ENCODE measurements at regions not wholly inside any gene's neighbourhood (a gene's known extent, or its start where the extent isn't known, plus 50 kb on each side); places are given as distances from the start of the nearest gene placed in this dataset.

- 93 to 95% methylated on average over 4 of the region's 4 CpGs for WGBS, 2 donors
- intact Hi-C loops (cut with DNase I; ENCODE audit: low total_unique reads): no loop called here
- TF ChIP-seq POLR2A (IDR thresholded peaks at IDR 0.05): no peak
- DNase-seq (ENCODE audit: low spot score in 2 of 2): no peak
- no peak overlapping the region for H3K4me3 ChIP-seq (ENCODE audit: low read depth, poor library complexity, severe bottlenecking)
These were observed 227.6 kb upstream of the FOXN3 start for GRCh38 chr14:89644641-89645040.

GRCh38 chr14:89641495-89642175 is 224.6 kb upstream of the FOXN3 start:
- no peak for DNase-seq (ENCODE audit: low spot score in 2 of 2)
- no peak overlapping the region for H3K4me3 ChIP-seq (ENCODE audit: low read depth, poor library complexity, severe bottlenecking)
- intact Hi-C loops (cut with DNase I; ENCODE audit: low total_unique reads): no loop called here
- TF ChIP-seq CTCF (IDR thresholded peaks at IDR 0.05) (no peak), POLR2A (IDR thresholded peaks at IDR 0.05) (no peak)
- WGBS, 2 donors: 84 to 86% methylated on average over 8 of the region's 8 CpGs

- no peak for DNase-seq (ENCODE audit: low spot score in 2 of 2)
- H3K4me3 ChIP-seq (ENCODE audit: low read depth, poor library complexity, severe bottlenecking): no peak overlapping the region
- WGBS, 2 donors: 86 to 87% methylated on average over 2 of the region's 2 CpGs
- TF ChIP-seq CTCF (IDR thresholded peaks at IDR 0.05) (no peak), POLR2A (IDR thresholded peaks at IDR 0.05) (no peak)
- intact Hi-C loops (cut with DNase I; ENCODE audit: low total_unique reads): no loop called here
These were observed 223.1 kb upstream of the FOXN3 start for GRCh38 chr14:89640141-89640540.

DNA sequence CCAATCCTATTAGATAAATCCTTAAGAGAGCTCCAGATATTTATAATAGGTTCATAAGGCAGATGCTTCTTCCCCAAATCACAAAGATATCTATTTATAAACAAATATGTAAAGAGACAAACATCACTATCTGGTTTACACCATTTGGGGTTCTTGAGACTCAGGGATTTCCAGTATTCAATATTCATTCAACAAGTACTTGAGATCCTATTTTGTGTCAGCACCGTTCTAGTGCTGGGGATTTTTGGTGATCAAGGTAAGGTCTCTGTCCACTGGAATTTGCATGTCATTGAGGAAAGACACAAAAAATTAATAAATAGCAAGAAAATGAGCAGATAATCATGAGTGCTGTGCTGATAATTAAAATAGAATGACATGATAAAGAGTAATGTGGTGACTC is 222.7 kb upstream of the FOXN3 start:
- TF ChIP-seq POLR2A (IDR thresholded peaks at IDR 0.05) (no peak), CTCF (IDR thresholded peaks at IDR 0.05) (no peak)
- intact Hi-C loops (cut with DNase I; ENCODE audit: low total_unique reads): no loop called here
- WGBS, 2 donors: 90 to 97% methylated on average over 1 of the region's 1 CpG
- no peak overlapping the region for H3K4me3 ChIP-seq (ENCODE audit: low read depth, poor library complexity, severe bottlenecking)
- DNase-seq (ENCODE audit: low spot score in 2 of 2): no peak

DNA sequence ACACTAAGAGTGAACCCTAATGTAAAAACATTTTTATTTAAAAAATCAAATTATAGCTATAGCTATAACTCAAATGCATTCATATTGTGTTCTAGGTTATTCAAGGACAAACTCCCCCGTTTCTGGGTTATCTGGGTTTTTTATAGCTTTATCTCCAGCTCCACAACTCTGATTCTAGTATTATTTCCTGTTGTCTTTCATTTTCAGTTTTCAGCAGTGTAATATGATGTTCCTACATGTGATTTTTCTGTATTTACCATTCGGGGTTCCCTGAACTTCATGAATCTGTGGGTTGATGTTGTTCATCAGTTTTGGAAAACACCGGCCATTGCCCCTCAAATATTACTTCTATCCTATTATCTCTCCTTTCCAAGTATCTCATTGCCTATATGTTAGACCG is 221.9 kb upstream of the FOXN3 start:
- H3K4me3 ChIP-seq (ENCODE audit: low read depth, poor library complexity, severe bottlenecking): no peak overlapping the region
- intact Hi-C loops (cut with DNase I; ENCODE audit: low total_unique reads): no loop called here
- no peak for TF ChIP-seq POLR2A (IDR thresholded peaks at IDR 0.05)
- no peak for TF ChIP-seq CTCF (IDR thresholded peaks at IDR 0.05)
- WGBS, 2 donors: 87 to 94% methylated on average over 4 of the region's 4 CpGs
- no peak for DNase-seq (ENCODE audit: low spot score in 2 of 2)

GRCh38 chr14:89637581-89637980 is 220.5 kb upstream of the FOXN3 start:
- WGBS, 2 donors: 79 to 82% methylated on average over 2 of the region's 2 CpGs
- TF ChIP-seq POLR2A (IDR thresholded peaks at IDR 0.05) (no peak), CTCF (IDR thresholded peaks at IDR 0.05) (no peak)
- intact Hi-C loops (cut with DNase I; ENCODE audit: low total_unique reads): no loop called here
- DNase-seq (ENCODE audit: low spot score in 2 of 2): no peak
- no peak overlapping the region for H3K4me3 ChIP-seq (ENCODE audit: low read depth, poor library complexity, severe bottlenecking)
